Endothelial cell of umbilical vein (primary cell): ENCODE measurements at regions not wholly inside any gene's neighbourhood (a gene's known extent, or its start where the extent isn't known, plus 50 kb on each side); places are given as distances from the start of the nearest gene placed in this dataset.

Experiments used
- BruUV-seq: library from RNA; stranded (reverse); fragments of 400-500 nt; replicated peaks from 2 replicates; lab custom pipeline; 2021; lab: Mats Ljungman, UMichigan
- CTCF ChIA-PET: fragments of 300-600, 350-600 bp; sonication (Branson Sonifier 250); formaldehyde crosslinking; loops from one replicate; lab custom pipeline; 2021; ENCODE audit warnings: antibody characterized with exemption, inconsistent platforms; lab: Charles Lee
- POLR2A ChIA-PET: fragments of 300-600, 350-600 bp; sonication (Branson Sonifier 250); formaldehyde crosslinking; loops from one replicate; lab custom pipeline; 2021; ENCODE audit warnings: antibody characterized with exemption, inconsistent platforms; lab: Charles Lee
- DNase-seq: peaks from one replicate; pipeline ENCODE4 v3.0.0-alpha.2; 2011; ENCODE audit warnings: low read depth, low spot score
- FAIRE-seq: peaks from 2 replicates; lab custom pipeline; 2011; peaks lifted over from hg19 to GRCh38; lab: Jason Lieb, UNC
- H2AFZ ChIP-seq: 2 replicates; pipeline ENCODE4 v1.6.0; 2012; ENCODE audit warnings: low read depth, low read length, control low read depth, inconsistent platforms
- H3K27ac ChIP-seq: 2 replicates; pipeline ENCODE4 v1.5.1; 2011; ENCODE audit warnings: low read depth, mild to moderate bottlenecking, control low read depth, low read length, moderate library complexity; ENCODE audit not compliant: insufficient read depth
- H3K27me3 ChIP-seq, 2 experiments: 2 replicates each; pipeline versions ENCODE4 v1.6.0 to v1.6.1; 2011; ENCODE audit warnings: low read length in 2 of 2, mixed read lengths in 1 of 2; ENCODE audit not compliant: control insufficient read depth in 2 of 2, insufficient read depth in 2 of 2
- H3K36me3 ChIP-seq, 2 experiments: 2 replicates in 1 of 2; 3 replicates in 1 of 2; pipeline ENCODE4 v1.5.1; 2011; ENCODE audit warnings: low read length in 2 of 2, mild to moderate bottlenecking in 1 of 2, moderate library complexity in 1 of 2; ENCODE audit not compliant: control insufficient read depth in 2 of 2, insufficient read depth in 2 of 2; ENCODE audit errors: extremely low read depth in 1 of 2
- H3K4me1 ChIP-seq: 3 replicates; pipeline ENCODE4 v1.5.1; 2011; ENCODE audit warnings: mild to moderate bottlenecking, low read length; ENCODE audit not compliant: control insufficient read depth, insufficient read depth; ENCODE audit errors: extremely low read depth
- H3K4me2 ChIP-seq: 2 replicates; pipeline ENCODE4 v1.6.1; 2011; ENCODE audit warnings: low read length, control low read depth, mixed read lengths; ENCODE audit not compliant: insufficient read depth
- H3K4me3 ChIP-seq, 3 experiments: fragments of 200-600 bp in 1 of 3; sonication (generic), shearing (Covaris generic) in 1 of 3; replicated peaks in 1 of 3; 2 replicates each; pipeline ENCODE4 v1.5.1; 2011 to 2016; ENCODE audit warnings: control low read depth in 3 of 3, low read length in 3 of 3, mild to moderate bottlenecking in 2 of 3, inconsistent platforms in 1 of 3, low read depth in 1 of 3, moderate library complexity in 1 of 3; ENCODE audit not compliant: insufficient read depth in 1 of 3
- H3K79me2 ChIP-seq: 2 replicates; pipeline ENCODE4 v1.6.0; 2012; ENCODE audit warnings: low read length, inconsistent platforms; ENCODE audit not compliant: control insufficient read depth, insufficient read depth
- H3K9ac ChIP-seq: replicated peaks from 2 replicates; pipeline ENCODE3; 2011; ENCODE audit warnings: low read length, control low read depth; ENCODE audit not compliant: insufficient read depth; ENCODE audit errors: extremely low read depth
- H3K9me1 ChIP-seq: replicated peaks from 3 replicates; pipeline ENCODE4 v1.6.0; 2011; ENCODE audit warnings: mild to moderate bottlenecking, low read length; ENCODE audit not compliant: control insufficient read depth, insufficient read depth; ENCODE audit errors: extremely low read depth
- H3K9me3 ChIP-seq: replicated peaks from 2 replicates; pipeline ENCODE4 v1.5.1; 2012; ENCODE audit warnings: low read length, inconsistent platforms; ENCODE audit not compliant: control insufficient read depth, insufficient read depth
- H4K20me1 ChIP-seq: replicated peaks from 2 replicates; pipeline ENCODE3; 2011; ENCODE audit warnings: mild to moderate bottlenecking, low read length; ENCODE audit not compliant: control insufficient read depth, insufficient read depth; ENCODE audit errors: extremely low read depth
- EZH2 ChIP-seq: IDR thresholded peaks from 2 replicates; pipeline ENCODE4 v1.6.1; 2012; ENCODE audit warnings: borderline replicate concordance, low read depth, mild to moderate bottlenecking, moderate library complexity, low read length, inconsistent platforms; ENCODE audit not compliant: severe bottlenecking
- FOS ChIP-seq: IDR thresholded peaks from 2 replicates; pipeline ENCODE4 v1.6.1; 2011; ENCODE audit warnings: mild to moderate bottlenecking, low read length, moderate library complexity, borderline replicate concordance; ENCODE audit not compliant: insufficient read depth
- GATA2 ChIP-seq: IDR thresholded peaks from 2 replicates; pipeline ENCODE4 v1.7.0; 2011; ENCODE audit warnings: low read depth, mild to moderate bottlenecking, moderate library complexity, mixed read lengths, low read length; ENCODE audit not compliant: insufficient read length, insufficient read depth
- JUN ChIP-seq: IDR thresholded peaks from 2 replicates; pipeline ENCODE4 v1.6.1; 2011; ENCODE audit warnings: borderline replicate concordance, low read depth; ENCODE audit not compliant: insufficient read length, insufficient read depth
- MYC ChIP-seq: IDR thresholded peaks from one replicate; pipeline ENCODE4 v1.6.1; 2011; ENCODE audit warnings: mild to moderate bottlenecking, low read depth, low read length
- POLR2A ChIP-seq: IDR thresholded peaks from 2 replicates; pipeline ENCODE4 v1.6.1; 2012; ENCODE audit warnings: low read depth, mild to moderate bottlenecking, control low read depth, low read length
- POLR2AphosphoS5 ChIP-seq: IDR thresholded peaks from 2 replicates; pipeline ENCODE4 v1.6.1; 2012; ENCODE audit warnings: low read depth, mild to moderate bottlenecking, control low read depth, low read length, moderate library complexity; ENCODE audit not compliant: insufficient read depth
- dilution Hi-C: fragments of 300-500 bp; cut with MboI; formaldehyde crosslinking; loops from one replicate; pipeline ENCODE4 v1.15.0; 2019; ENCODE audit warnings: low sequenced_read_pairs; ENCODE audit not compliant: extremely low pct_ligation_motif_present
- intact Hi-C: fragments of 100-400 bp; cut with micrococcal nuclease; formaldehyde crosslinking; loops from one replicate; pipeline ENCODE4 v1.10.0; 2022
- TF ChIP-seq, protein P1 (sequence below): IDR thresholded peaks from 2 replicates; pipeline ENCODE4 v1.6.1; 2011; ENCODE audit not compliant: insufficient read depth, insufficient read length
- TF ChIP-seq, protein P2 (sequence below), 2 donors: IDR thresholded peaks; 1 replicate in 1 of 2; 2 replicates in 1 of 2; pipeline ENCODE4 v1.5.1; 2011; ENCODE audit warnings: low read length in 2 of 2, mild to moderate bottlenecking in 2 of 2, moderate library complexity in 2 of 2, control low read depth in 1 of 2, inconsistent platforms in 1 of 2, low read depth in 1 of 2; ENCODE audit not compliant: insufficient read depth in 1 of 2; ENCODE audit errors: extremely low read depth in 1 of 2

- H3K27me3 ChIP-seq = no peaks in the 10 kb centered on the region
- no peaks in the 10 kb centered on the region for H4K20me1 ChIP-seq
- H2AFZ ChIP-seq = no peak overlapping the region
- TF ChIP-seq, protein P1, sequence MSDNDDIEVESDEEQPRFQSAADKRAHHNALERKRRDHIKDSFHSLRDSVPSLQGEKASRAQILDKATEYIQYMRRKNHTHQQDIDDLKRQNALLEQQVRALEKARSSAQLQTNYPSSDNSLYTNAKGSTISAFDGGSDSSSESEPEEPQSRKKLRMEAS = no peak
- TF ChIP-seq POLR2A = no peak
- no peak for TF ChIP-seq FOS
- TF ChIP-seq GATA2 = no peak
- TF ChIP-seq, protein P2, sequence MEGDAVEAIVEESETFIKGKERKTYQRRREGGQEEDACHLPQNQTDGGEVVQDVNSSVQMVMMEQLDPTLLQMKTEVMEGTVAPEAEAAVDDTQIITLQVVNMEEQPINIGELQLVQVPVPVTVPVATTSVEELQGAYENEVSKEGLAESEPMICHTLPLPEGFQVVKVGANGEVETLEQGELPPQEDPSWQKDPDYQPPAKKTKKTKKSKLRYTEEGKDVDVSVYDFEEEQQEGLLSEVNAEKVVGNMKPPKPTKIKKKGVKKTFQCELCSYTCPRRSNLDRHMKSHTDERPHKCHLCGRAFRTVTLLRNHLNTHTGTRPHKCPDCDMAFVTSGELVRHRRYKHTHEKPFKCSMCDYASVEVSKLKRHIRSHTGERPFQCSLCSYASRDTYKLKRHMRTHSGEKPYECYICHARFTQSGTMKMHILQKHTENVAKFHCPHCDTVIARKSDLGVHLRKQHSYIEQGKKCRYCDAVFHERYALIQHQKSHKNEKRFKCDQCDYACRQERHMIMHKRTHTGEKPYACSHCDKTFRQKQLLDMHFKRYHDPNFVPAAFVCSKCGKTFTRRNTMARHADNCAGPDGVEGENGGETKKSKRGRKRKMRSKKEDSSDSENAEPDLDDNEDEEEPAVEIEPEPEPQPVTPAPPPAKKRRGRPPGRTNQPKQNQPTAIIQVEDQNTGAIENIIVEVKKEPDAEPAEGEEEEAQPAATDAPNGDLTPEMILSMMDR (IDR thresholded peaks at IDR 0.05; ENCODE audit: extremely low read depth in 1 of 2, insufficient read depth in 1 of 2, low read depth in 1 of 2, low read length in 2 of 2) = no peak
- no peak for TF ChIP-seq POLR2AphosphoS5
- TF ChIP-seq MYC = no peak
- no peak for TF ChIP-seq JUN
- no peak for TF ChIP-seq EZH2
- H3K9me3 ChIP-seq = no peaks in the 10 kb centered on the region
- ChIA-PET POLR2A (no interaction called here), CTCF (no interaction called here)
- no TSS peak for BruUV-seq
- no peak overlapping the region for H3K27ac ChIP-seq
- H3K9me1 ChIP-seq = no peaks in the 10 kb centered on the region
- intact Hi-C loops (no loop called here), dilution Hi-C loops (no loop called here)
- no peak overlapping the region for H3K9ac ChIP-seq
- DNase-seq (no peak), FAIRE-seq (no peak)
- H3K4me2 ChIP-seq = no peak overlapping the region
- no peaks in the 10 kb centered on the region for H3K79me2 ChIP-seq
- no peaks in the 10 kb centered on the region for H3K36me3 ChIP-seq
- no peak overlapping the region for H3K4me3 ChIP-seq
- no peaks in the 10 kb centered on the region for H3K4me1 ChIP-seq
Measured at GRCh38 chr22:48718818-48719500, 1108.7 kb downstream of the BRD1 start.
